Dedifferentiated amniotic fluid mesenchymal stem cell (primary cell): ENCODE measurements at regions not wholly inside any gene's neighbourhood (a gene's known extent, or its start where the extent isn't known, plus 50 kb on each side); places are given as distances from the start of the nearest gene placed in this dataset.
"Not testable (repeated sequence)": the region's sequence is repeated elsewhere in the genome, so short reads cannot be mapped to it uniquely, and the experiment has no call there.

Experiments
- DNase-seq: peaks from one replicate; pipeline ENCODE4 v3.0.0-alpha.2; 2016; ENCODE audit errors: extremely low spot score

- DNase-seq = no peak
Measured at GRCh38 chr15:98324341-98324970, 323.9 kb upstream of the IGF1R start.

- DNase-seq = no peak
Measured at GRCh38 chr15:98326804-98327203, 321.5 kb upstream of the IGF1R start.

GRCh38 chr15:98330258-98330657 is 318.1 kb upstream of the IGF1R start:
- no peak for DNase-seq

DNA sequence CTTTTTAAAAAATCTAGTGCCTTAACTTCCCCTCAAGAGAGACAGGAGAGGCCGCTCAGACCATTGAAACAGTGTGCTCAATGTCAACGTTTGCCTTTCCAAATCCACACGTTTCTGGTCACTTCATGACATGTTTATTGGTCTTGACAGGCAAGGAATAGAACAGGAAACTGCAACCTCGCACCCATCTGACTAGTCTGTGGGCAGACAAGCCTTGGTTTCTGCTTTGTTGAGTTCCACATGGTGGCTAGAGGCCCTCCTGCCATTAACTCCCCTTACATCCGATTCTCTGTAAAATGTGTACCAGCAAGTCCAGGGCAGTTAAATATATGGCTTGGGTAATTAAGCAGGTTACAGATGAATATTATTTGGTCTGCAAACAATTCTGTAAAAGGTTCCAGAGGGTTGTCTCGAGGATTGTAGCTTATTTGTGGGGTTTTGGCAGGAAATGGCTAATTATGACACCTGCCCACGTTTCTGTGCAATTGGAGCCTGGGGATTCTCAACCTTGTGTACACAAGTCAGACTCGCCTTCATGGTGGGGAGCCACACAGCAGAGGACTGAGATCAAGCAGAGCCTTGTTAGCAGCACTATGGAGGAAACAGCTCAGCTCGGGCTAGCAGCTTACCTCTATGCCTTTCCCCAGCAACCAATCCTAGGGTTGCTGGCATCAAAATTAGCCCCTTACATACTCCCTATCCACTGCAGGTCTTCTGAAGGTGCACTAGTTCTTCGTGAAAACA is 317.5 kb upstream of the IGF1R start:
- no peak for DNase-seq

- no peak for DNase-seq
Measured at GRCh38 chr15:98331676-98332075, 316.7 kb upstream of the IGF1R start.

DNA sequence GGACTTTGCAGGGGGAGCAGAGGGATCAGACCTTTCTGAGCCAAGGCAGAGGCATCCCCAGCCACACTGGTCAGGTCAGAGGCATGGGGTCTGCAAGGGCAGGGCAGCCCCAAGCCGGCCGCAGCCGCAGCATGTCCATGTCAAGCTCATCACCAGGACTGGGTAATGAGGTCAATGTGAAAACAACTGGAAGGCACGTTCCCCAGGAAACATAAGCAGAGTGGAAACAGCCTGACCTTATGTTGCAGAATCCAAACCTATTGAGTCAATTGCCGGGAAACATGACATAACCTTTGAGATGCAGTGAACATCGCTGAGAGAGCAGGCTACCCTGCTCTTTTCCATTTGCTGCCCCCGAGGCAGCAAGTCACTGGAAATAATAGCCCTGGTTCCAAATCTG is 315.1 kb upstream of the IGF1R start:
- no peak for DNase-seq

GRCh38 chr15:98342911-98343310 is 305.4 kb upstream of the IGF1R start:
- no peak for DNase-seq

DNA sequence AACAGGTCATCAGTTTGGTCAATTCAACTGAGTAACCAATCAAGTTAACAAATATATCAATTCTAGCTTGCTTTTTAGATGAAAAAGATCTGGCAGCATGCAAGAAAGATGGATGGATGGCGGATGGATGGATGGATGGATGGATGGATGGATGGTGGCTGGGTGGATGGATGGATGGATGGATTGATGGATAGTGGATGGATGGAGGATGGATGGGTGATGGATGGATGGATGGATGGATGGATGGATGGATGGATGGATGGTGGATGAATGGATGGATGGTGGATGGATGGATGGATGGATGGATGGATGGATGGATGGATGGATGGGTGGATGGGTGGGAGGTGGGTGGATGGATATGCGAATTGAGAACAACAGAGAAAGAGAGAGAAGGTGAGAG is 303.7 kb upstream of the IGF1R start:
- DNase-seq = no peak

- no peak for DNase-seq
Measured at GRCh38 chr15:98347001-98347400, 301.3 kb upstream of the IGF1R start.

DNA sequence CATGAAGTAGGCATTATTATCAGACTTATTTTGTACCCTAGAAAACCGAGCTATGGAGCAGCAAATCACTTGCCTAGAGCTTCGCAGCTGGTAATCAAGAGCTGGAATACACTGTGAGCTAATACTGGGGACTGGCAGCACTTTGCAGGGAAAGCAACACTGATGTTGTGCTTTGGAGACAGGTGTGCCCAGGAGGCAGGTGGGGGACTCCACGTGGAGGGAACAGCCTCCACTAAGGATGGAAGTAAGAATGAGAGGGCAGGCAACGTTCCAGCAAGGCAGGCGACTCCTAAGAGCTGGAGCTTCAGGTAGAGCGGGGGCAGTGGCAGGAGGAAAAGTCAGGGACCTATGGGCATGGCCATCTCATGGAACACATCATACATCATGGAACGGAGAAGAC is 300.5 kb upstream of the IGF1R start:
- no peak for DNase-seq

DNA sequence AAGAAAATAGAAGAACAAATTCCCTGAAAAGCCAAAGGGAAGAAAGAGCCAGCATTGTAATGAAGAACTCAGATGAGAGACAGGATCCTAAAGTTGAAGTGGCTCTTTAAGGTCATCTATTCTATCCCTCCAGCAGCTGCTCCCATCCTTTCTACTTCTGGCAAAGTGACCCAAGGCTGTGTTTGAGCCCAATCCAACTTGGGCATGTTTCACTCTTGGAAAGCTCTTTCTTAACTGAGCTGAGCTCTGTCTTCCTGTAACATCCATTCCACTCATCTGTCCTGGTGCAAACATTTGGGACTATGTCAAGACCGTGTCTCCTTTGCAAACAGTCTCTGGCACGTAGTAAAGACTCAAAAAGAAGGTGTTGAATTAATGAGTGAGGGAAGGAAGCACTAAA is 298.1 kb upstream of the IGF1R start:
- DNase-seq = no peak

- DNase-seq = not testable (repeated sequence)
Measured at GRCh38 chr15:98358274-98358673, 290.1 kb upstream of the IGF1R start.

DNA sequence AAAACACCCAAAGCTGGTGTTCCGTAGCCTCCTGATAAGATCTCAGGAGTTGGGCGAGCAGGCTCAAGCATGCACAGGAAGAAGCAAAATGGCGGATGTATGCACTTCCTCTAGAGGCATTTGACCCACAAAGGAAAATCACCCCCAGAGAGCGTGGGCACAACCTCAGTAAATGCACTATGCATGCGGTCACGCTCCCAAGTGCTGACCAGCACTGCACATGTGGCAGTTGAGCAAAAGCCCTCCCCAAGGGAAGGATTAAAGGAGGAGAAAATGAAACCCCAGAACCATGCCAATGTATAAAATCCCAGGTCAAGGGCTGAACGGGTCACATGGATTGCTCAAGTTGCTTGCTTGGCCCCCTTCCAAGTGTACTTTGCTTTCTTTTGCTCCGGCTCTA is 289.4 kb upstream of the IGF1R start:
- DNase-seq = no peak

- DNase-seq = no peak
Measured at GRCh38 chr15:98363416-98363815, 284.9 kb upstream of the IGF1R start.

DNA sequence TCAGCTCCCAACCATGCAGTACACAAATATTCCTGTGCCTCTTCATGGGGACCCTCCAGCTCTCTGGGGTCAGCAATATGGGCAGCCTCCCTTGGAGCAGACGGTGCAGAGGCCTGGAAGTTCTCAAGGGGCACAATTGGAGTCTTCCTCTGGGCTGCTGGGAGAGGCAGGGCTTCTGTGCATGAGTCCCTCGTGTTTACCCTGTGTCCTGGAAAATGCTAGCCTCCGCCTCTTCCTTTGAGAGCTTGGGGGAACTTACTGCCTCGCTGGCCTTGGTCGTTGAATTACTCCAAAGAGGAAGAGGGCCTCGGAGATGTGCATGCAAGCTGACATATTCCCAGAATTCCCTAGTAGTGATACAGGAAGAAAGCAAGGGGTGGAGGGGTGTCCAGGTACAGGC is 284.4 kb upstream of the IGF1R start:
- no peak for DNase-seq

- DNase-seq = no peak
Measured at GRCh38 chr15:98369081-98369716, 279.1 kb upstream of the IGF1R start.

GRCh38 chr15:98375513-98376340 is 272.6 kb upstream of the IGF1R start:
- DNase-seq = no peak

DNA sequence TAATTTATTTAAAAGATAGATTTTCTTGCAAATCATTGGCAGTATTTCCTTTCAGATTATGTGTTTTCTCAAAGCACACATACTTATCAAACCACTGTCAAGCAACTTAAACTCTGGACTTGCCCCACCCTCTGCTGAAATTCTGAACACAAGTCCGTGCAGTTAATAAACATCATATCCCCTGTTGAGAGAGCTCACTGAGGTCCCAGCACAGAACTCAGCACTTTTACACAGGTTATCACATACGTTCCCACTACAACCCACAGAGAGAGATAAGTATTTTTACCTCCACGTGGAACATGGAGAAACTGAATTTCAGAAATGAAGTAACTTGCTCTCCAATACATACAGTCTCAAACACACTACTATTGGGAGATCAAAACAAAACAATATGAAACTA is 267.6 kb upstream of the IGF1R start:
- no peak for DNase-seq

GRCh38 chr15:98381446-98381845 is 266.9 kb upstream of the IGF1R start:
- DNase-seq = no peak

GRCh38 chr15:98382139-98382538 is 266.2 kb upstream of the IGF1R start:
- DNase-seq = no peak

- DNase-seq = no peak
Measured at GRCh38 chr15:98383571-98383970, 264.8 kb upstream of the IGF1R start.

DNA sequence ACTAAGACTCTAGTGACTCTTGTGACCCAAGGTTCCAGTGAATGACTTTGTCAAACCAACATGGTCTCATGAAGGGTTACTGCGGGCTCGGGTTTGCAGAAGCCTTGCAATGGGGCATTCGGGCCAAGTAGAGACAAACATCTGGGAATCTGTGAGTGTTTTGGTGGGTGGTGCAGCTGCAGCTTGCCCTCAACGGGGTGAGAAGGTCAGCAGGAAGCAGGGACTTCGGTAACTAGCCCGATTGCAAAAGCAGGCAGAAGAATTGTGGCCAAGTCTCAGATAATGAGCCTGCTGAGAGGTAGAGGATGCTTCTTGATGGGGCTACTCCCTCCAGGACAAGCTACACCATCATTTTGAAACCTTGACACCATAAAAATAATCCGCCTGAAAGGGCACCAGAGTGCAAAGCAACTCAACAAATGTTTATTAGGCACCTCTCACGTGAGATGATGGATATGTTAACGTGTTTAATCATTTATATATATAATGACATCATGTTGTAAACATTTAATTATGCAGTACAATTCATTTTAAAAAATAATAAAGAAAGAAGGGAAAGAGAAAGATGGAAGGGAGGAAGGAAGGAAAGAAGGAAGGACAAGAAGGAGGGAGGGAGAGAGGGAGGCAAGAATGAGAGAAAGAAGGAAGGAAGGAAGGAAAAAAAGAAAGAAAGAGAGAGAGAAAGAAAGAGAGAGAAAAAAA is 263.9 kb upstream of the IGF1R start:
- DNase-seq = no peak
